ENCODE measurements at regions not wholly inside any gene's neighbourhood (a gene's known extent, or its start where the extent isn't known, plus 50 kb on each side); places are given as distances from the start of the nearest gene placed in this dataset.
"Not testable (repeated sequence)": the region's sequence is repeated elsewhere in the genome, so short reads cannot be mapped to it uniquely, and the experiment has no call there.

- intact Hi-C loops (cut with DNase I, micrococcal nuclease): no loop called here
- no peak for TF ChIP-seq CTCF (IDR thresholded peaks at IDR 0.05)
- H3K4me1 ChIP-seq (ENCODE audit: low read depth): no peaks in the 10 kb centered on the region
- DNase-seq (no peak), ATAC-seq (no peak)
- H3K9me3 ChIP-seq: no peaks in the 10 kb centered on the region
- H3K4me3 ChIP-seq: no peak overlapping the region
- no peaks in the 10 kb centered on the region for H3K36me3 ChIP-seq (ENCODE audit: low read depth)
Measured at GRCh38 chr6:9126878-9127560, 691.7 kb upstream of the SLC35B3 start.

GRCh38 chr6:9126034-9126433, 690.7 kb upstream of the SLC35B3 start:
- ATAC-seq; H3K9me3 ChIP-seq; DNase-seq; H3K4me1 ChIP-seq (ENCODE audit: low read depth); H3K4me3 ChIP-seq; H3K36me3 ChIP-seq (ENCODE audit: low read depth); intact Hi-C loops (cut with DNase I, micrococcal nuclease): not testable (repeated sequence)

GRCh38 chr6:9121549-9121948, 686.2 kb upstream of the SLC35B3 start:
- Histone ChIP-seq H3K9me3 (no peaks in the 10 kb centered on the region), H3K4me1 (ENCODE audit: low read depth) (no peaks in the 10 kb centered on the region), H3K36me3 (ENCODE audit: low read depth) (no peaks in the 10 kb centered on the region), H3K4me3 (no peak overlapping the region)
- ATAC-seq (no peak), DNase-seq (no peak)
- no peak for TF ChIP-seq CTCF (IDR thresholded peaks at IDR 0.05)
- intact Hi-C loops (cut with DNase I, micrococcal nuclease): no loop called here

- Histone ChIP-seq H3K36me3 (ENCODE audit: low read depth) (no peaks in the 10 kb centered on the region), H3K9me3 (no peaks in the 10 kb centered on the region), H3K4me1 (ENCODE audit: low read depth) (no peaks in the 10 kb centered on the region), H3K4me3 (no peak overlapping the region)
- TF ChIP-seq CTCF (IDR thresholded peaks at IDR 0.05): no peak
- no peak for ATAC-seq
- no peak for DNase-seq
- intact Hi-C loops (cut with DNase I, micrococcal nuclease): no loop called here
Measured at GRCh38 chr6:9116026-9116425, 680.7 kb upstream of the SLC35B3 start.

GRCh38 chr6:9112544-9112943, 677.2 kb upstream of the SLC35B3 start:
- Histone ChIP-seq H3K4me1 (ENCODE audit: low read depth) (no peaks in the 10 kb centered on the region), H3K4me3 (no peak overlapping the region), H3K36me3 (ENCODE audit: low read depth) (no peaks in the 10 kb centered on the region), H3K9me3 (no peaks in the 10 kb centered on the region)
- no peak for TF ChIP-seq CTCF (IDR thresholded peaks at IDR 0.05)
- DNase-seq: no peak
- ATAC-seq: no peak
- intact Hi-C loops (cut with DNase I, micrococcal nuclease): no loop called here

- no peak for ATAC-seq
- H3K4me1 ChIP-seq (ENCODE audit: low read depth): no peaks in the 10 kb centered on the region
Measured at GRCh38 chr6:9103876-9104521, 668.7 kb upstream of the SLC35B3 start.

More at GRCh38 chr6:9103876-9104521, 668.7 kb upstream of the SLC35B3 start:
- Histone ChIP-seq H3K9me3 (no peaks in the 10 kb centered on the region), H3K4me3 (no peak overlapping the region), H3K36me3 (ENCODE audit: low read depth) (no peaks in the 10 kb centered on the region)
- no peak for DNase-seq
- intact Hi-C loops (cut with DNase I, micrococcal nuclease): no loop called here
- no peak for TF ChIP-seq CTCF (IDR thresholded peaks at IDR 0.05)
